ENCODE measurements at regions not wholly inside any gene's neighbourhood (a gene's known extent, or its start where the extent isn't known, plus 50 kb on each side); places are given as distances from the start of the nearest gene placed in this dataset.

DNA sequence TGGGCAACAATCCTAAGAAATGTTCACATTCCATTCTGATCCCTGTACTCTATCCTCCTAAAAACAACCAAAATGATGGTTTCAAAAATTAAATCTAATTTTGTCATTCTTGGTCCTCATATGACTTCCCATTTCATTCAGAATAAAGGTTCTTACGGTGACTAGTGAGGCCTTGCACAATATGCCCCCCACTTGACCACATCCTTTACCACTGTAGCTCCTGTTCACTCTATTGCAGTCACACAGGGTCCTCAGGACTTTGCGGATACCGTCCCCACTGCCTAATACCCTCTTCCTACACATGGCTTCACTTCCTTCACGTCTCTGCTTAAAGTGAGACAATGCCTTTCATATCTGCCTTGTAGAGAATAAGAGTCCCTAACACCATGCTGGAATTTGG lies 1058.7 kb upstream of the KLHL29 start:
- TF ChIP-seq YY1 (IDR thresholded peaks at IDR 0.05; ENCODE audit: insufficient read depth, insufficient read length), result no peak
- no peak for TF ChIP-seq ZNF274 (IDR thresholded peaks at IDR 0.05; ENCODE audit: low read depth, low read length)
